Heart left ventricle (tissue), 16 donors: ENCODE measurements at regions not wholly inside any gene's neighbourhood (a gene's known extent, or its start where the extent isn't known, plus 50 kb on each side); places are given as distances from the start of the nearest gene placed in this dataset.

Experiments used
- ATAC-seq, 4 donors: fragments of 200-7000 bp; cut with Tn5 transposase; one replicate each; pipeline ENCODE4 v1.9.1; 2020 to 2022; ENCODE audit warnings: moderate library complexity in 4 of 4, mild to moderate bottlenecking in 3 of 4, moderate number of reproducible peaks in 1 of 4
- DNase-seq, 5 donors: peaks; one replicate each; pipeline ENCODE4 v3.0.0-alpha.2; 2020
- H3K27ac ChIP-seq, 12 donors: fragments of 200-600 bp; sonication (generic) in 4 of 12; one replicate each; pipeline versions ENCODE4 v1.5.0 to v1.8.0; 2016 to 2022; ENCODE audit warnings: mild to moderate bottlenecking in 2 of 12
- H3K27me3 ChIP-seq, 9 donors: fragments of 200-600 bp; sonication (generic) in 2 of 9; one replicate each; pipeline versions ENCODE4 v1.5.1 to v1.8.0; 2016 to 2022; ENCODE audit warnings: mild to moderate bottlenecking in 3 of 9
- H3K36me3 ChIP-seq, 9 donors: fragments of 200-600 bp; sonication (generic) in 2 of 9; one replicate each; pipeline versions ENCODE4 v1.5.0 to v1.8.0; 2018 to 2022; ENCODE audit warnings: mild to moderate bottlenecking in 2 of 9
- H3K4me1 ChIP-seq, 12 donors: fragments of 200-600 bp; sonication (generic) in 4 of 12; one replicate each; pipeline versions ENCODE4 v1.5.0 to v1.8.0; 2016 to 2022; ENCODE audit warnings: mild to moderate bottlenecking in 3 of 12
- H3K4me3 ChIP-seq, 12 donors: fragments of 200-600 bp; sonication (generic) in 4 of 12; one replicate each; pipeline versions ENCODE4 v1.5.0 to v1.8.0; 2017 to 2022; ENCODE audit warnings: mild to moderate bottlenecking in 9 of 12, moderate library complexity in 4 of 12
- H3K9me3 ChIP-seq, 12 donors: fragments of 200-600 bp; sonication (generic) in 4 of 12; one replicate each; pipeline versions ENCODE4 v1.5.0 to v1.8.0; 2016 to 2022; ENCODE audit warnings: mild to moderate bottlenecking in 1 of 12
- CTCF ChIP-seq, 12 donors: fragments of 200-600 bp; sonication (generic) in 4 of 12; IDR thresholded peaks; one replicate each; pipeline versions ENCODE4 v1.5.0 to v1.8.0; 2018 to 2022; ENCODE audit warnings: antibody characterized with exemption in 12 of 12, mild to moderate bottlenecking in 5 of 12
- POLR2A ChIP-seq, 2 donors: fragments of 450-650 bp; IDR thresholded peaks; one replicate each; pipeline ENCODE4 v1.6.1; 2017; ENCODE audit warnings: antibody characterized with exemption in 2 of 2, mild to moderate bottlenecking in 2 of 2, moderate library complexity in 2 of 2
- WGBS, 4 donors: extraction: QIAGEN DNeasy Blood & Tissue Kit in 2 of 4; methylation state at CpG; one replicate each; pipeline versions ENCODE4 v1.1.5 to v1.1.7; 2013 to 2018; 5-methylcytosine and 5-hydroxymethylcytosine counted together
- intact Hi-C, 10 donors: fragments of 100-400 bp; cut with DNase I; formaldehyde crosslinking; loops; one replicate each; pipeline versions ENCODE4 v1.11.1 to v1.14.2; 2022
- donor health status: ischemic (EF 13 %, LVEDD 7.1; RV severe dilation, severe dysfunction).
- donor health status: healthy with polysubstance abuse.
- donor health status: DM: no; HTN: yes; CAD: no.
- donor health status: DM: no; HTN: no; CAD: no.
- donor health status: ischemic (EF 25% LVEDD 6.9; RV normal size, moderate dysfunction).
- donor health status: ischemic (EF 25% LVEDD 5.7; RV mildly dilated, moderate dysfunction).
- donor health status: healthy.
- donor health status: DM: yes; HTN: yes; CAD: no.
- donor health status: ischemic (EF 35%, LVEDD 5.7; RV mildly dilated, moderate dysfunction).
- donor health status: nonischemic (EF 11% LVEDD 7.7; RV severe dilation, severe dysfunction).
- donor health status: DM: yes; HTN: yes; CAD: no.
- donor health status: PGD.
- donor health status: ischemic (EF 29% LVEDD 5.4; RV normal size, mild dysfunction).
- donor health status: nonischemic (EF 23%, LVEDD 6.1; RV moderate dilation, normal function).

GRCh38 chr11:27215471-27216269, 147.3 kb downstream of the CCDC34 start:
- Histone ChIP-seq H3K4me1 (peaks cover 5 to 62% (median 21%) of the 10 kb centered on the region in 12 donors), H3K9me3 (no peaks in the 10 kb centered on the region), H3K27me3 (no peaks in the 10 kb centered on the region), H3K36me3 (no peaks in the 10 kb centered on the region), H3K27ac (peak overlapping the region in 10 of 12 donors; percentile 42 to 74 (median 59)), H3K4me3 (no peak overlapping the region)
- 54 to 66% (median 60%) methylated on average over 6 of the region's 6 CpGs for WGBS, 4 donors
- DNase-seq (peak; percentile 27 to 67 (median 41)), ATAC-seq (peak; percentile 15 to 59 (median 42))
- TF ChIP-seq CTCF (IDR thresholded peaks at IDR 0.05) = no peak
- TF ChIP-seq POLR2A (IDR thresholded peaks at IDR 0.05) = no peak
- intact Hi-C loops = no loop called here

GRCh38 chr11:27214713-27215112, 148.3 kb downstream of the CCDC34 start:
- 83 to 95% (median 90%) methylated on average over 5 of the region's 5 CpGs for WGBS, 4 donors
- no peak overlapping the region for H3K4me3 ChIP-seq
- no peaks in the 10 kb centered on the region for H3K9me3 ChIP-seq
- no peaks in the 10 kb centered on the region for H3K27me3 ChIP-seq
- no peak for DNase-seq
- peak overlapping the region in 5 of 12 donors; percentile 9 to 67 (median 59) for H3K27ac ChIP-seq
- no peak for ATAC-seq
- H3K4me1 ChIP-seq = peaks cover 5 to 66% (median 25%) of the 10 kb centered on the region in 12 donors
- intact Hi-C loops = loop anchor here in 2 of 10 donors (5.0 kb wide), 2 partner anchors 33 to 68 kb away; no protein-coding TSS in a partner anchor
- H3K36me3 ChIP-seq = no peaks in the 10 kb centered on the region
- TF ChIP-seq CTCF (IDR thresholded peaks at IDR 0.05) = no peak

GRCh38 chr11:27213232-27213660, 149.8 kb downstream of the CCDC34 start:
- DNase-seq (no peak), ATAC-seq (peak in 3 of 4 donors; percentile 35 to 53 (median 44))
- Histone ChIP-seq H3K4me1 (peaks cover 5 to 70% (median 27%) of the 10 kb centered on the region in 12 donors), H3K27me3 (no peaks in the 10 kb centered on the region), H3K9me3 (no peaks in the 10 kb centered on the region), H3K27ac (peak overlapping the region in 6 of 12 donors; percentile 25 to 70 (median 52)), H3K4me3 (no peak overlapping the region), H3K36me3 (no peaks in the 10 kb centered on the region)
- intact Hi-C loops = loop anchor here in 2 of 10 donors (5.0 kb wide), 2 partner anchors 34 to 69 kb away; no protein-coding TSS in a partner anchor
- TF ChIP-seq CTCF (IDR thresholded peaks at IDR 0.05) (no peak), POLR2A (IDR thresholded peaks at IDR 0.05) (no peak)
- WGBS, 4 donors = 14 to 31% (median 25%) methylated on average over 4 of the region's 4 CpGs

GRCh38 chr11:27212248-27212780, 150.7 kb downstream of the CCDC34 start:
- intact Hi-C loops = loop anchor here in 2 of 10 donors (5.0 kb wide), 2 partner anchors 35 to 70 kb away; no protein-coding TSS in a partner anchor
- DNase-seq (no peak), ATAC-seq (no peak)
- Histone ChIP-seq H3K36me3 (no peaks in the 10 kb centered on the region), H3K4me3 (no peak overlapping the region), H3K4me1 (peaks cover 5 to 62% (median 26%) of the 10 kb centered on the region in 12 donors), H3K9me3 (no peaks in the 10 kb centered on the region), H3K27ac (peak overlapping the region in 4 of 12 donors; percentile 25 to 70 (median 50)), H3K27me3 (no peaks in the 10 kb centered on the region)
- TF ChIP-seq POLR2A (IDR thresholded peaks at IDR 0.05) = no peak
- no peak for TF ChIP-seq CTCF (IDR thresholded peaks at IDR 0.05)
- WGBS, 4 donors = 64 to 96% (median 89%) methylated on average over 2 of the region's 2 CpGs
